H9 (cell line): ENCODE measurements at regions not wholly inside any gene's neighbourhood (a gene's known extent, or its start where the extent isn't known, plus 50 kb on each side); places are given as distances from the start of the nearest gene placed in this dataset.

ENCODE experiments used
- DNase-seq: peaks from one replicate; pipeline ENCODE4 v3.0.0-alpha.2; 2017
- H2AFZ ChIP-seq: one replicate; pipeline ENCODE4 v1.6.1; 2013; ENCODE audit warnings: mild to moderate bottlenecking, low read length, control low read depth, moderate library complexity
- H2AK5ac ChIP-seq: 2 replicates; pipeline ENCODE4 v1.6.1; 2013; ENCODE audit warnings: low read length, control low read depth, mixed read lengths; ENCODE audit not compliant: insufficient read length
- H2BK120ac ChIP-seq: one replicate; pipeline ENCODE4 v1.6.1; 2013; ENCODE audit warnings: low read depth, mild to moderate bottlenecking, low read length, control low read depth, inconsistent platforms; ENCODE audit not compliant: poor library complexity, severe bottlenecking
- H2BK12ac ChIP-seq: 2 replicates; pipeline ENCODE4 v1.6.1; 2013; ENCODE audit warnings: low read length, control low read depth, mixed read lengths, low read depth; ENCODE audit not compliant: insufficient read length
- H2BK15ac ChIP-seq: 2 replicates; pipeline ENCODE4 v1.6.1; 2013; ENCODE audit warnings: low read depth, low read length, control low read depth
- H2BK20ac ChIP-seq: one replicate; pipeline ENCODE4 v1.6.1; 2013; ENCODE audit warnings: low read depth, mild to moderate bottlenecking, low read length, control low read depth, inconsistent platforms; ENCODE audit not compliant: poor library complexity, severe bottlenecking
- H2BK5ac ChIP-seq: 2 replicates; pipeline ENCODE4 v1.6.1; 2013; ENCODE audit warnings: low read length, control low read depth, mixed read lengths; ENCODE audit not compliant: insufficient read length
- H3K14ac ChIP-seq: 2 replicates; pipeline ENCODE4 v1.6.1; 2013; ENCODE audit warnings: low read length, control low read depth; ENCODE audit not compliant: insufficient read depth
- H3K18ac ChIP-seq: 2 replicates; pipeline ENCODE4 v1.6.1; 2013; ENCODE audit warnings: low read depth, mild to moderate bottlenecking, mixed read lengths, low read length, control low read depth; ENCODE audit not compliant: insufficient read length
- H3K23ac ChIP-seq: 2 replicates; pipeline ENCODE4 v1.6.1; 2013; ENCODE audit warnings: low read length, control low read depth, mixed read lengths, low read depth; ENCODE audit not compliant: insufficient read length
- H3K23me2 ChIP-seq: 2 replicates; pipeline ENCODE4 v1.6.1; 2013; ENCODE audit warnings: low read depth, mild to moderate bottlenecking, mixed read lengths, low read length, control low read depth; ENCODE audit not compliant: insufficient read length, poor library complexity, severe bottlenecking
- H3K27ac ChIP-seq: 2 replicates; pipeline ENCODE4 v1.5.1; 2013; ENCODE audit warnings: low read length, control low read depth, mixed read lengths, low read depth; ENCODE audit not compliant: insufficient read length
- H3K27me3 ChIP-seq: 2 replicates; pipeline ENCODE4 v1.6.1; 2013; ENCODE audit warnings: low read length, control low read depth, inconsistent platforms; ENCODE audit not compliant: insufficient read depth
- H3K4ac ChIP-seq: 2 replicates; pipeline ENCODE4 v1.6.1; 2013; ENCODE audit warnings: low read depth, mild to moderate bottlenecking, control low read depth, inconsistent platforms, low read length, moderate library complexity
- H3K4me1 ChIP-seq: 2 replicates; pipeline ENCODE4 v1.6.1; 2013; ENCODE audit warnings: low read length, control low read depth, inconsistent platforms; ENCODE audit not compliant: insufficient read depth
- H3K4me2 ChIP-seq: 2 replicates; pipeline ENCODE4 v1.6.1; 2013; ENCODE audit warnings: low read length, control low read depth, mixed read lengths; ENCODE audit not compliant: insufficient read length, insufficient read depth
- H3K56ac ChIP-seq: 2 replicates; pipeline ENCODE4 v1.6.1; 2013; ENCODE audit warnings: low read depth, mild to moderate bottlenecking, mixed read lengths, low read length, control low read depth; ENCODE audit not compliant: insufficient read length
- H3K79me1 ChIP-seq: 2 replicates; pipeline ENCODE4 v1.6.1; 2013; ENCODE audit warnings: low read depth, mild to moderate bottlenecking, moderate library complexity, low read length, control low read depth, inconsistent platforms; ENCODE audit not compliant: insufficient read depth, poor library complexity, severe bottlenecking
- H3K79me2 ChIP-seq: 2 replicates; pipeline ENCODE4 v1.6.1; 2013; ENCODE audit warnings: low read length, control low read depth, inconsistent platforms; ENCODE audit not compliant: insufficient read depth
- H3K9ac ChIP-seq: 2 replicates; pipeline ENCODE4 v1.6.1; 2013; ENCODE audit warnings: low read length, control low read depth, mixed read lengths; ENCODE audit not compliant: insufficient read length; ENCODE audit errors: extremely low read depth
- H3K9me3 ChIP-seq: one replicate; pipeline ENCODE4 v1.6.1; 2013; ENCODE audit warnings: low read depth, low read length, inconsistent platforms; ENCODE audit not compliant: control insufficient read depth
- H3T11ph ChIP-seq: one replicate; pipeline ENCODE4 v1.6.1; 2013; ENCODE audit warnings: mild to moderate bottlenecking, low read length, control low read depth, inconsistent platforms
- H4K20me1 ChIP-seq: one replicate; pipeline ENCODE4 v1.6.1; 2013; ENCODE audit not compliant: control insufficient read depth, insufficient read length, insufficient read depth
- H4K5ac ChIP-seq: 2 replicates; pipeline ENCODE4 v1.6.1; 2013; ENCODE audit warnings: low read depth, mild to moderate bottlenecking, mixed read lengths, low read length, control low read depth; ENCODE audit not compliant: insufficient read length
- H4K8ac ChIP-seq: replicated peaks from 2 replicates; pipeline ENCODE4 v1.6.1; 2013; ENCODE audit warnings: low read length, control low read depth, mixed read lengths, low read depth; ENCODE audit not compliant: insufficient read length
- H4K91ac ChIP-seq: 2 replicates; pipeline ENCODE4 v1.6.1; 2013; ENCODE audit warnings: low read depth, mild to moderate bottlenecking, moderate library complexity, mixed read lengths, low read length, control low read depth; ENCODE audit not compliant: insufficient read length
- H3K27ac Mint-ChIP-seq, 3 experiments: 2 replicates in 2 of 3; 3 replicates in 1 of 3; pipeline ENCODE4 v1.8.0; 2020 to 2021; ENCODE audit warnings: mixed read lengths in 3 of 3, mild to moderate bottlenecking in 1 of 3, moderate library complexity in 1 of 3
- H3K27me3 Mint-ChIP-seq: 2 replicates; pipeline ENCODE4 v1.8.0; 2021; ENCODE audit warnings: low read depth, mild to moderate bottlenecking, moderate library complexity, mixed read lengths
- H3K36me3 Mint-ChIP-seq, 3 experiments: 2 replicates in 2 of 3; 3 replicates in 1 of 3; pipeline ENCODE4 v1.8.0; 2020 to 2021; ENCODE audit warnings: low read depth in 3 of 3, mixed read lengths in 3 of 3; ENCODE audit not compliant: insufficient read depth in 1 of 3
- H3K4me1 Mint-ChIP-seq, 2 experiments: 2 replicates each; pipeline ENCODE4 v1.8.0; 2020; ENCODE audit warnings: mixed read lengths in 2 of 2
- H3K4me3 Mint-ChIP-seq, 2 experiments: 2 replicates in 1 of 2; 3 replicates in 1 of 2; pipeline ENCODE4 v1.8.0; 2020 to 2021; ENCODE audit warnings: mild to moderate bottlenecking in 2 of 2, mixed read lengths in 2 of 2, moderate library complexity in 1 of 2
- H3K9me3 Mint-ChIP-seq, 2 experiments: 2 replicates in 1 of 2; 3 replicates in 1 of 2; pipeline ENCODE4 v1.8.0; 2020; ENCODE audit warnings: mild to moderate bottlenecking in 2 of 2, mixed read lengths in 2 of 2, moderate library complexity in 1 of 2
- CTCF ChIP-seq: fragments of 200-600 bp; sonication (generic); conservative IDR thresholded peaks from 3 replicates; pipeline ENCODE4 v1.8.0; 2021; ENCODE audit warnings: antibody characterized with exemption, mild to moderate bottlenecking
- WGBS: extraction: QIAGEN DNeasy Blood & Tissue Kit; methylation state at CpG from one replicate; pipeline ENCODE4 v1.1.7; 2013; ENCODE audit warnings: missing lambda C conversion rate, low lambda C conversion rate, mixed read lengths; ENCODE audit not compliant: insufficient read length; ENCODE audit errors: extremely low coverage; 5-methylcytosine and 5-hydroxymethylcytosine counted together

GRCh38 chr18:75844146-75844545 is 416.6 kb upstream of the SMIM21 start:
- Histone ChIP-seq H3K4ac (no peak overlapping the region), H3T11ph (no peak overlapping the region), H2BK12ac (no peak overlapping the region), H4K20me1 (no peaks in the 10 kb centered on the region), H3K79me1 (no peaks in the 10 kb centered on the region), H3K4me2 (no peak overlapping the region), H3K4me1 (no peaks in the 10 kb centered on the region), H3K56ac (no peak overlapping the region), H3K18ac (no peak overlapping the region), H3K27ac (no peak overlapping the region), H4K5ac (no peak overlapping the region), H3K27me3 (no peaks in the 10 kb centered on the region; the same call in 1 of the 2 replicates), H2AK5ac (no peak overlapping the region), H2AFZ (no peak overlapping the region), H3K9me3 (no peaks in the 10 kb centered on the region), H3K23ac (no peak overlapping the region), H2BK120ac (no peak overlapping the region), H4K91ac (no peak overlapping the region), H2BK5ac (no peak overlapping the region), H2BK15ac (no peak overlapping the region), H2BK20ac (no peak overlapping the region), H3K9ac (no peak overlapping the region), H4K8ac (no peak overlapping the region), H3K14ac (no peak overlapping the region), H3K79me2 (no peaks in the 10 kb centered on the region), H3K23me2 (no peaks in the 10 kb centered on the region)
- no peak overlapping the region for H3K4me3 Mint-ChIP-seq
- H3K9me3 Mint-ChIP-seq = no peaks in the 10 kb centered on the region; a peak in 1 of 5 replicates
- WGBS = no CpG with 5 or more reads among the region's 3 CpGs
- H3K4me1 Mint-ChIP-seq = peaks cover 2 to 8% of the 10 kb centered on the region in 2 experiments; a peak in 3 of 4 replicates
- H3K27me3 Mint-ChIP-seq = peaks cover 8% of the 10 kb centered on the region; the same call in 1 of the 2 replicates
- H3K36me3 Mint-ChIP-seq = peaks cover 0 to 2% (median 0%) of the 10 kb centered on the region in 3 experiments; a peak in 2 of 7 replicates
- TF ChIP-seq CTCF = no peak
- H3K27ac Mint-ChIP-seq = no peak overlapping the region
- no peak for DNase-seq
